ENCODE measurements at regions not wholly inside any gene's neighbourhood (a gene's known extent, or its start where the extent isn't known, plus 50 kb on each side); places are given as distances from the start of the nearest gene placed in this dataset.

- no peak for TF ChIP-seq POLR2A (IDR thresholded peaks at IDR 0.05; ENCODE audit: insufficient read depth in 1 of 2, low read depth in 2 of 2, low read length in 2 of 2)
- TF ChIP-seq BCL3 (CRISPR knock-in tag; IDR thresholded peaks at IDR 0.05): no peak
- TF ChIP-seq ZNF414 (CRISPR knock-in tag; IDR thresholded peaks at IDR 0.05): no peak
- TF ChIP-seq PHF8 (CRISPR knock-in tag; IDR thresholded peaks at IDR 0.05): no peak
- TF ChIP-seq ZNF746 (CRISPR knock-in tag; IDR thresholded peaks at IDR 0.05): no peak
- no peak for TF ChIP-seq MXI1 (IDR thresholded peaks at IDR 0.05; ENCODE audit: borderline replicate concordance, low read depth, low read length)
- no peak for TF ChIP-seq TEAD3 (CRISPR knock-in tag; optimal IDR thresholded peaks at IDR 0.05; ENCODE audit: borderline replicate concordance)
- no peak for TF ChIP-seq YY1 (IDR thresholded peaks at IDR 0.05; ENCODE audit: insufficient read depth, insufficient replicate concordance, low read depth, low read length)
- TF ChIP-seq CTCF (CRISPR knock-in tag; IDR thresholded peaks at IDR 0.05): no peak
- no peak for TF ChIP-seq CREM (IDR thresholded peaks at IDR 0.05)
- TF ChIP-seq CREM (CRISPR knock-in tag; IDR thresholded peaks at IDR 0.05): no peak
- no peak for TF ChIP-seq NBN (conservative IDR thresholded peaks at IDR 0.05)
These were observed 106.7 kb upstream of the ZC3H12C start for GRCh38 chr11:109986488-109986887.

Data from HepG2 (cell line).